Femur (tissue), 1 donor: ENCODE measurements at regions not wholly inside any gene's neighbourhood (a gene's known extent, or its start where the extent isn't known, plus 50 kb on each side); places are given as distances from the start of the nearest gene placed in this dataset.
"Not testable (repeated sequence)": the region's sequence is repeated elsewhere in the genome, so short reads cannot be mapped to it uniquely, and the experiment has no call there.

Experiments
- DNase-seq: peaks from one replicate; pipeline ENCODE4 v3.0.0-alpha.2; 2017

DNA sequence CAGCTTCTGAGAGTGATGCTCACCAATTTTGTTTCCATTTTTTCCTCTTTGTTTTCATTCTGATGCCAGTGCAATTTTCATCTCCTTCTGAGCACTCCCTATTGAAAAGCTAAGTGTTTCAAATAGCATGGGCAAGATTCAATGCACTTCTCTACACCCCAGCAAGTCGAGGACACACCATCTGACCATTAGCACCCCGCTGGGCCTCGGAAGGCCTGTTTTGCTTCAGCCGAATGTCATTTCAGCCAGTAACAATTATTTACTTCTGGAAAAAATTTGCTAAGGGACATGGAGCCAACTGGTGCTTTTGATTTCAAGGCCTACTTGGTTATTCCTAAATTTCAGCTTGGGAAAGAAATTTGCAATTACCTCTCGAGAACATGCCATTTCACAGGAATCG lies 392.4 kb downstream of the RNF144A start:
- no peak for DNase-seq

GRCh38 chr2:7324706-7325105 lies 407.5 kb downstream of the RNF144A start:
- DNase-seq = no peak

- no peak for DNase-seq
Observed at GRCh38 chr2:7325186-7325585, 408.0 kb downstream of the RNF144A start.

DNA sequence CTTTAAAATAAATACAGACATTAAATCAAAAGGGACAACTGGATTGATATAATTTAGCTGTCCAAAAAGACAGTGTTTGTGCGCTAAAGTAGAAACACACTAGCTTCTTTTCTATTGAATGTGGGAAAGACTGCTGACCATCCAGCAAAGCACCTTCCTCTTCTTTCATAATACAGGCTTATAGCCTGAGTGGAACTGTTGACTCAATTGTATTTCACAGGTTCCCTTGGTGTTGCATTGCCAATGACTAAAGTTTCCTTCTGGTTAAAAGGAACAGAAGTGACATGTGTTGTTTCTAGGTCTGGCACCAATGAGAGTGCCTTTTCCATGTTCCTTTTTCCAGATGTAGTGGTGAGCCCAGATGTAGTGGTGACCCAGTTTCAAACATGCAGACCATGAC lies 412.3 kb downstream of the RNF144A start:
- DNase-seq = no peak

GRCh38 chr2:7333189-7333765 lies 416.1 kb downstream of the RNF144A start:
- no peak for DNase-seq

GRCh38 chr2:7333960-7334493 lies 416.8 kb downstream of the RNF144A start:
- no peak for DNase-seq

GRCh38 chr2:7338961-7339360 lies 421.7 kb downstream of the RNF144A start:
- DNase-seq = no peak

DNA sequence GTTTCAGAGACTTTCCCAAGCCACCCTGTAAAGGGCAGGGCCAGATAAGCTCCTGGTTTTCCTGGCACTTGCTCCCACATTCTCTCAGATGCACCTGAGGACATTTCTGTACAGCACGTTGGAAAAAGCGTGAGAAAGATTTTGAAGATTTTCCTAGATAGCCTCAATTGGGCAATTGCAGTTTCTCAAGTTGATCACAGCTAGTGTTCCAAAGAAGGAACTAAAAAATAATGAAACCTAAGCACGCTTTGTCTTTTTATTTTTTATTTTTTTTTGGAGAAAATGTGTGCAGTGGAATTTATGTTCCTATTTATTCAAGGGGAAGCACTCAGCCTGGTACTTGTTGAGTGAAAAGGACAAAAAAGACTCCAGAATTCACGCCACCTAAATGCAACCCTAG lies 429.1 kb downstream of the RNF144A start:
- DNase-seq = no peak

GRCh38 chr2:7348761-7349160 lies 431.5 kb downstream of the RNF144A start:
- no peak for DNase-seq

GRCh38 chr2:7352191-7352590 lies 435.0 kb downstream of the RNF144A start:
- no peak for DNase-seq

DNA sequence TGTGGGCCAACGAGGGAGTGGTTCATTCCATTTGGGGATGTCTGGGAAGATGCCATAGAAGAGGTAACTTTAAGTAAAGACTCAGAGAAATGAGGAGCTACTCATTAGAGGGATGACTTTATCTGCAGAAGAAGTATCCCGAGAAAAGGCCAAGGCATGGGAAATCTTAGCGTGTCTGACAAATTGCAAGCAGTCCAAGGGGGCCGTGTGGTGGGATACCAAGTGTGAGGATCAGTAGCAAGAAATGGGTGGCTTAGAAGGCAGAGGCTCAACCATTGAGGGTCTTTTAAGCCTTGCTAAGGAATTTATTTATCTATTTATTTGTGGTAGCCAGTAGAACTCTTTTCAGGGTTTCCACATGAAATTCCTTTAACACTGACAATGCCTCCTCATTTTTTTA lies 436.4 kb downstream of the RNF144A start:
- DNase-seq = no peak

DNA sequence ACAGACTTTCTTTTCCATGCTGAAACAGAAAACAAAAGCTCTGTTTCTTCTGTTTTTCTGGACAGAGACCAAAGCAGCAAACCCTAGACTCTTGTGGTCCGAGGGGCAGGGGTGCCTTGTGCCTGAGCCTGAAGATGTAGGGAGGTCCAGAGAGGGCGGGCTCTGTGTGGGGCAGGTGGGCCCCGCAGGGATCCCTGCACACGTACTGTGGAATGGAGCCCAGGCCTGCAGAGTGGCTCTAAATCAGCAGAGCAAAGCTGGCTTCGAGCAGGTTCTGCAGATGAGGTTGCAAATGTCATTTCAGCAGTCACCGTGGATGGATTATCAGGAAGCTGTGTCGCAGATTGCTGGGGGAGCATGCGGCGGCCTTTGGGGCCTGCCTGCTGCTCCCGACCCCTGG lies 438.6 kb downstream of the RNF144A start:
- no peak for DNase-seq

GRCh38 chr2:7356909-7357584 lies 439.8 kb downstream of the RNF144A start:
- no peak for DNase-seq

DNA sequence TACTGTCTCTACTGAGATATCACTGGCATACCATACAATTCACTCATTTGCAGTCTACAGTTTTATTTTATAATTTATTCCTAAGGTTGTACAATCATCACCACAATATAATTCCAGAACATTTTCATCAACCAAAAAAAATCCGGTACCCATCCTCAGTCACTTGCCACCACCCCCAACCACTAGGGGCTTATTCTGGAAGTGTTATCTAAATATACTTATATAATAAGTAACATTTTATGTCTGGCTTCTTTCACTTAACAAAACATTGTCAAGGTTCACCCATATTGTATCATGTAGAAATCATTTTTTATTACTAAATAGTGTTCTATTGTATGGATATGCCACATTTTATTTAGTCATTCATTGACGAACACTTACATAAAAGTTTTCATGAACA lies 440.8 kb downstream of the RNF144A start:
- no peak for DNase-seq

- DNase-seq = no peak
Observed at GRCh38 chr2:7358865-7359447, 441.7 kb downstream of the RNF144A start.

DNA sequence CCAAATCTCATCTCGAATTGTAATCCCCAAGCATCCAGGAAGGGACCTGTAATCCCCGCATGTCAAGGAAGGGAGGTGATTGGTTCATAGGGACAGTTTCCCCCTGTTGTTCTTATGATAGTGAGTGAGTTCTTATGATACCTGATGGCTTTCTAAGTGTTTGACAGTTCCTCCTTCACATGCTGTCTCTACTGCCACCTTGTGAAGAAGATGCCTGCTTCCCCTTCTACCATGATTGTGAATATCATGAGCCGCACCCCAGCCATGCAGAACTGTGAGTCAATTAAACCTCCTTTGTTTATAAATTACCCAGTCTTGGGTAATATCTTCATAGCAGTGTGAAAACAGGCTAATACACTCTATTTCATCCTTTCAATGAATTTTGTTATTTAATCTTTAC lies 446.7 kb downstream of the RNF144A start:
- no peak for DNase-seq

DNA sequence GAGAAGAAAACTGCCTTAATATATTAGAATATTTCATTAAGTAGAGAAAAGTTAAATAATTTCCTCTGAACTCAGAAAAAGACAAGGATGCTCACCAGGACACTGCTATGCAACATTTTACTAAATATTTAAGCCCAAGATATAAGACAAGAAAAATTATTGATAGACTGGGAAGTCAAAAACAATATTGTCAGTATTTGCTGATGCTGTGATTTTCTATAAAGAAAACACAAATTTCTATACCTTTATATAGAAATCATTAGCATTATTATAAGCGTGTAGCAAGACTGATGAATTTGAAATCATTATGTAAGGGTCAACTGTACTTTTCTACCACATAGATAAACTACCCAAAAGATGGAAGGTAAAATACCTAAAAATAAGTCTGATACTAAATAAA lies 451.0 kb downstream of the RNF144A start:
- DNase-seq = no peak

DNA sequence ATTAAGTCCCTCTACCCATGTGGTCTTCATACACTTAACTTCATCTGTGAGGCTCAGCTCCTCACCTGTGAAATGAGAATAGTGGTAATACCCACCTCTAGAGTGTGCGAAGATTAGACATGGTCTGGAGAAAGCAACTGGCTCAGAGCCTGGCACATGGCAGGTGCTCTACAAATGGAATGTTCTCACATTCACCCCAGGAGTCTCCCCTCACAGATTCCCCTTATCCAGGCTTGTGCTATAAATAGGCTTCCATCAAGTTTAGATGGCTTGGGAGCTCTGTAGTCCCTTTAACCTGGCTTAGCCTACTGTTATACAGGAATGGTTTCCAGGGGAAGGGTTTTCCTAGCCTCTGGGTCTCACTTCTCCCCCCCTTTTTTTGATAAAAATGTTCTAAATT lies 455.9 kb downstream of the RNF144A start:
- DNase-seq = no peak

GRCh38 chr2:7375901-7376300 lies 458.7 kb downstream of the RNF144A start:
- no peak for DNase-seq

DNA sequence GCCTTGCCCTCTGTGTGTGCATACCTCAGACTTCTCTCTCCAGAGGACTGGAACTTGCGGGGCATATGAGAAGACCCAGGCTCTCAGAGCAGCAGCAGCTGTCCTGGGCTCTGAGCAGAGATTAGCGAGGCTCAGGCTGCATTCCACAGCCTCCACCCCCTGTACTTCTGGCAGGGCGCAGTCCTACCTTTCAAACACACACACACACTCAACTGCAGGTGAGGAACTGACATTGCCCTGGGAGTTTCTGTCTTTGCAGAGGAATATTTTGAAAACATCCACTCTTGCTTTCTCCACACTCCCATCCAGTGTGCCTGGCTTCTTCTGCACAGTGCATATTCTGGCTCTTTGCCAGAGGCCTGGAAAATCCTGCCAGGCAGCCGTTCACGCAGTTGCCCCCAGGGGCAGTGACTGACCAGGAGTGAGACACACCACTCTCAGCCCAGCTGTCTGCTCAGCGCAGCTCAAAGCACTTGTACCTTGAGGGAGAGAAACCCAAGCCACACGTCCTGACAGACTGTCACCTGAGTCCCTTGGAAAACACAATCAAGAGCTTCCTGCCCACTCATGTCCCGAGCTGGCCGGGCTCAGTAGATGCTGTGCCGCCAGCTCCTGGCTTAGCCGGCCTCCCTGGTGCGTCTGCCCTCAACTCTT lies 460.8 kb downstream of the RNF144A start:
- DNase-seq = peak; percentile 56

- DNase-seq = no peak
Observed at GRCh38 chr2:7378591-7378990, 461.4 kb downstream of the RNF144A start.

GRCh38 chr2:7379799-7380198 lies 462.6 kb downstream of the RNF144A start:
- no peak for DNase-seq

DNA sequence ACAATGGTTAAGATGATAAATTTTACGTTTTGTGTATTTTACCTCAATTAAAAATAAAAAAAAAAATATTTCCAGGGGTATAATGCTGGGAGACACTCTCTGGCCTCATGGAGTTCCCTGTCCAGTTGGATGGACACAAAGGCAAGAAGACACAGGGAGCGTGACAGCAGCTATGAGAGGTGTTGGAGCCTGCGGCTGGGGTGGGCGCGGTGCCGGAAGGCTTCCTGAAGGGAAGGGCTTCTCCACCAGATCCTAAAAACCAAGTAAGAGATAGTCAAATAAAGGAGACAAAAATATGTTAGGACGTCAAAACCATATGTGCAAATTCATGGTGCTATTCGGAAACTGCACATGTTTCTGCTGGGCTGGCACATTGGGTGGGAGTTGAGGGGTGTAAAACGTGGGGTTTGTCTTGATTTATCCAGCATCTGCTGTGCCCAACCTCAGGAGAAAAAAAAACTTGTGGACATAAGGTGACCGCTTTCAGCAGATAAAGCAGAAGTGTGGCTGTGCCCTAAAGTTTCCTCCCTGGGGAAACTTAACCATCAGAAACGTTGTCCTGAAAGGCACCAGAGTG lies 467.6 kb downstream of the RNF144A start:
- no peak for DNase-seq

DNA sequence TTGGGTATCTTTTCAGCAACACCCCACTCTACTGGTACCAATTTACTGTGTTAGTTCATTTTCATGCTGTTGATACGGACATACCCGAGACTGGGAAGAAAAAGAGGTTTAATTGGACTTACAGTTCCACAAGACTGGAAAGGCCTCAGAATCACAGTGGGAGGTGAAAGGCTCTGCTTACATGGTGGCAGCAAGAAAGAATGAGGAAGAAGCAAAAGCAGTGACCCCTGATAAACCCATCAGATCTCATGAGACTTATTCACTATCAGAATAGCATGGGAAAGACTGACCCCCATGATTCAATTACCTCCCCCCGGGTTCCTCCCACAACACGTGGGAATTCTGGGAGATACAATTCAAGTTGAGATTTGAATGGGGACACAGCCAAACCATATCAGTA lies 473.1 kb downstream of the RNF144A start:
- not testable (repeated sequence) for DNase-seq
